Ectodermal cell (in vitro differentiated cells): ENCODE measurements at regions not wholly inside any gene's neighbourhood (a gene's known extent, or its start where the extent isn't known, plus 50 kb on each side); places are given as distances from the start of the nearest gene placed in this dataset.
"Not testable (repeated sequence)": the region's sequence is repeated elsewhere in the genome, so short reads cannot be mapped to it uniquely, and the experiment has no call there.

ENCODE experiments used
- H3K27ac ChIP-seq: 2 replicates; pipeline ENCODE4 v1.7.0; 2013; ENCODE audit warnings: mild to moderate bottlenecking, low read depth, low read length; ENCODE audit not compliant: insufficient read depth, poor library complexity, severe bottlenecking
- H3K27me3 ChIP-seq: 2 replicates; pipeline ENCODE4 v1.7.0; 2013; ENCODE audit warnings: mild to moderate bottlenecking, low read length; ENCODE audit not compliant: insufficient read depth, control insufficient read depth, poor library complexity, severe bottlenecking
- H3K36me3 ChIP-seq: one replicate; pipeline ENCODE4 v1.7.0; 2013; ENCODE audit warnings: low read length; ENCODE audit not compliant: control insufficient read depth, insufficient read depth
- H3K4me1 ChIP-seq: one replicate; pipeline ENCODE4 v1.7.0; 2013; ENCODE audit warnings: low read length; ENCODE audit not compliant: control insufficient read depth, insufficient read depth
- H3K4me3 ChIP-seq: 2 replicates; pipeline ENCODE4 v1.7.0; 2013; ENCODE audit warnings: low read depth, low read length, control low read depth; ENCODE audit not compliant: insufficient read depth
- H3K9me3 ChIP-seq: 2 replicates; pipeline ENCODE4 v1.7.0; 2013; ENCODE audit warnings: mild to moderate bottlenecking, low read length, moderate library complexity; ENCODE audit not compliant: control insufficient read depth
- WGBS, 2 experiments: methylation state at CpG; one replicate each; pipeline ENCODE4 v1.1.7; 2013; ENCODE audit warnings: missing lambda C conversion rate in 2 of 2; 5-methylcytosine and 5-hydroxymethylcytosine counted together

- WGBS, 2 experiments = 40 to 50% methylated on average over 2 of the region's 3 CpGs
- no peaks in the 10 kb centered on the region for H3K36me3 ChIP-seq
- no peak overlapping the region for H3K4me3 ChIP-seq
- no peaks in the 10 kb centered on the region for H3K4me1 ChIP-seq
- H3K9me3 ChIP-seq = no peaks in the 10 kb centered on the region
- no peaks in the 10 kb centered on the region for H3K27me3 ChIP-seq
- no peak overlapping the region for H3K27ac ChIP-seq
Observed at GRCh38 chr4:174056959-174057358, 226.5 kb downstream of the FBXO8 start.

GRCh38 chr4:174055344-174055743 is 228.1 kb downstream of the FBXO8 start:
- Histone ChIP-seq H3K4me1 (no peaks in the 10 kb centered on the region), H3K4me3 (no peak overlapping the region), H3K36me3 (no peaks in the 10 kb centered on the region), H3K9me3 (no peaks in the 10 kb centered on the region), H3K27ac (no peak overlapping the region), H3K27me3 (no peaks in the 10 kb centered on the region)
- 93% methylated on average over 4 of the region's 4 CpGs for whole genome bisulfite sequencing, 2 experiments

- WGBS, 2 experiments = 84 to 100% methylated on average over 1 to 2 of the region's 2 CpGs
- Histone ChIP-seq H3K4me1 (no peaks in the 10 kb centered on the region), H3K9me3 (no peaks in the 10 kb centered on the region), H3K27me3 (no peaks in the 10 kb centered on the region), H3K4me3 (no peak overlapping the region), H3K36me3 (no peaks in the 10 kb centered on the region), H3K27ac (no peak overlapping the region)
Observed at GRCh38 chr4:174053895-174054294, 229.6 kb downstream of the FBXO8 start.

GRCh38 chr4:174047363-174047762 is 236.1 kb downstream of the FBXO8 start:
- Histone ChIP-seq H3K4me3 (no peak overlapping the region), H3K27me3 (no peaks in the 10 kb centered on the region), H3K9me3 (no peaks in the 10 kb centered on the region), H3K4me1 (no peaks in the 10 kb centered on the region), H3K36me3 (no peaks in the 10 kb centered on the region), H3K27ac (no peak overlapping the region)
- 82 to 87% methylated on average over 4 of the region's 4 CpGs for WGBS, 2 experiments

GRCh38 chr4:174045829-174046228 is 237.6 kb downstream of the FBXO8 start:
- not testable (repeated sequence) for H3K4me3 ChIP-seq, H3K9me3 ChIP-seq, H3K4me1 ChIP-seq, H3K36me3 ChIP-seq, H3K27ac ChIP-seq, H3K27me3 ChIP-seq
- WGBS, 2 experiments = 100% methylated on average over 1 of the region's 2 CpGs; no CpG with 5 or more reads in 1 of the 2 experiments

- WGBS, 2 experiments = 86 to 94% methylated on average over 1 of the region's 1 CpG
- Histone ChIP-seq H3K4me3 (no peak overlapping the region), H3K27me3 (no peaks in the 10 kb centered on the region), H3K9me3 (no peaks in the 10 kb centered on the region), H3K27ac (no peak overlapping the region), H3K4me1 (no peaks in the 10 kb centered on the region), H3K36me3 (no peaks in the 10 kb centered on the region)
Observed at GRCh38 chr4:174045381-174045780, 238.1 kb downstream of the FBXO8 start.

GRCh38 chr4:174041555-174042105 is 241.8 kb downstream of the FBXO8 start:
- Histone ChIP-seq H3K4me3 (no peak overlapping the region), H3K4me1 (no peaks in the 10 kb centered on the region), H3K36me3 (no peaks in the 10 kb centered on the region), H3K27me3 (no peaks in the 10 kb centered on the region), H3K27ac (no peak overlapping the region), H3K9me3 (no peaks in the 10 kb centered on the region)
- 35 to 42% methylated on average over 6 to 9 of the region's 9 CpGs for WGBS, 2 experiments

- H3K9me3 ChIP-seq = no peaks in the 10 kb centered on the region
- H3K27me3 ChIP-seq = no peaks in the 10 kb centered on the region
- H3K36me3 ChIP-seq = no peaks in the 10 kb centered on the region
- no peak overlapping the region for H3K4me3 ChIP-seq
- H3K27ac ChIP-seq = no peak overlapping the region
- H3K4me1 ChIP-seq = no peaks in the 10 kb centered on the region
Observed at GRCh38 chr4:174040287-174040686, 243.2 kb downstream of the FBXO8 start.

GRCh38 chr4:174038481-174038880 is 245.0 kb downstream of the FBXO8 start:
- WGBS, 2 experiments = 94 to 95% methylated on average over 5 of the region's 5 CpGs
- Histone ChIP-seq H3K27me3 (no peaks in the 10 kb centered on the region), H3K9me3 (no peaks in the 10 kb centered on the region), H3K4me3 (no peak overlapping the region), H3K4me1 (no peaks in the 10 kb centered on the region), H3K36me3 (no peaks in the 10 kb centered on the region), H3K27ac (no peak overlapping the region)

- H3K4me1 ChIP-seq = no peaks in the 10 kb centered on the region
- H3K4me3 ChIP-seq = no peak overlapping the region
- no peaks in the 10 kb centered on the region for H3K36me3 ChIP-seq
- no peaks in the 10 kb centered on the region for H3K27me3 ChIP-seq
- no peaks in the 10 kb centered on the region for H3K9me3 ChIP-seq
- WGBS, 2 experiments = 96 to 97% methylated on average over 3 of the region's 3 CpGs
- H3K27ac ChIP-seq = no peak overlapping the region
Observed at GRCh38 chr4:174037631-174038030, 245.8 kb downstream of the FBXO8 start.

GRCh38 chr4:174037049-174037448 is 246.4 kb downstream of the FBXO8 start:
- H3K36me3 ChIP-seq = no peaks in the 10 kb centered on the region
- 94% methylated on average over 8 of the region's 8 CpGs for WGBS, 2 experiments
- H3K4me3 ChIP-seq = no peak overlapping the region
- H3K27me3 ChIP-seq = no peaks in the 10 kb centered on the region
- H3K9me3 ChIP-seq = no peaks in the 10 kb centered on the region
- no peaks in the 10 kb centered on the region for H3K4me1 ChIP-seq
- no peak overlapping the region for H3K27ac ChIP-seq
